ENCODE measurements at regions not wholly inside any gene's neighbourhood (a gene's known extent, or its start where the extent isn't known, plus 50 kb on each side); places are given as distances from the start of the nearest gene placed in this dataset.

DNA sequence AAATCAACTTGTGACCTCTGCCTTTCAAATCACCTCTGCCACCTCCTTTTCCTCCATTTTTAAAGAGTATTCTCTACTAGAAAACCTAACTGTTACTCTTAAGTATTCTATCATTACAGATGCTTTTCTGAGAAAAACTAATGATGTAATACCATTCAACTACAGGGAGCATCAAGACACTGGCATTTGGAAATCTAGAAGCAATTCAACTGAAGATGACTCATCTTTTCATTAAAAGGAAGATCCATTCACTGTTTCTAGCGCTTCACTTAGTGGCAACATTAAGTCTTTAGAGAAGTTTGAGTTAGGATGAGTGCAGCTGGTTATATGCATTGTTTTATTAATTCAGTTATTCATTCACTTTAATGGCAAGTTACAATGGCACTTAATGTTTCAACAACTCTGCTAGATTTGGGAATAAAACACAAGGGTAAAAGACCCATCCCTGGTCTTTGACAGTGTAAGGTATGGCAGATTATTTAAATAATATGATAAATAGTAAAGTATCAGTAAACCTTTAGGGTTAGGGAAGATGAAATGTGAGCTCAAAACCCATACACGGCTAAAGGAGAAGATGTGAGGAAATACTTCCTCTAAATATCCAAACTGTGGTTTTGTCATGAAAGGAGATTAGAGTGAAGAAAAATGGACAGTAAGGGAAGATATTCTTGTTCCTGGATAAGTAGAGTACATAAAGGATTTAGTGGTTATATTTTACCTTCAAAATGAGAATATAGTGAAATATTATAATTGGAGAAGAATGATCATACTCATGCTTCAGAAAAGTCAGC, 61.7 kb downstream of the KCNJ2 start:
- DNase-seq, result no peak

DNA sequence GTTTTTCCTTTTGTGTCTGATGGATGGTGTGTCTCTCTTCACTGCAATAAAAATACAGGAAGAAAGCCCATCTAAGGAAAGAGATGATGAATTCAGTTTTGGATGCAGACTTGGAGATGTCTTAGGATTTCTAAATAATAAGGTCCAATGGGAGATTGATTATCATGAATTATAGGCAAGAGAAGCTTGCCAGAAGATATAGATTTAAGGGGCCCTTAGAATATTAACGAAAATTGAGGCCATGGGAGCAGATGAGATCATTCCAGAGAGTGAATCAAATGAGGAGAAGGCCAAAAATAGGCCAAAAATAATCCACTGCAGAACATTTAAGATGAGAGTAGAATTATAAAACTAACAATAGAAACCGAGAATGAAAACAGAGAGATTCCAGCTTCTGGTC, 63.1 kb downstream of the KCNJ2 start:
- DNase-seq, result no peak

DNA sequence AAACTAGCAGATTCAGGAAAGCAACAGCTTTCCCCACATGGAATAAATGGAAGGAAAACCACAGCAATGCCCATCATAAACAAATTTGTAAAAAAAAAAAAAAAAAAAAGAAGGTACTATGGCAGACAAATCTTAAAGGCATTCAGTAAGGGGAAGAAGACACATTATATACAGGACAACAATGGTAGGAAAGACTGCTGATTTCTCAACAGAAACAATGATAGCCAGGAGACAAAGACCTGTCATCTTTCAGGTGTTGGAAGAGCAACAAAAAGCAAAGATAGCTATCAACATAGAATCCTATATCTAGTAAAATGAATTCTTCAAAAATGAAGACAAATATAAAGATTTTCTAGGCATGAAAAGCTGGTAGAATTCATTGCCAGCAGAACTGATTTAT, 65.9 kb downstream of the KCNJ2 start:
- DNase-seq, result no peak

DNA sequence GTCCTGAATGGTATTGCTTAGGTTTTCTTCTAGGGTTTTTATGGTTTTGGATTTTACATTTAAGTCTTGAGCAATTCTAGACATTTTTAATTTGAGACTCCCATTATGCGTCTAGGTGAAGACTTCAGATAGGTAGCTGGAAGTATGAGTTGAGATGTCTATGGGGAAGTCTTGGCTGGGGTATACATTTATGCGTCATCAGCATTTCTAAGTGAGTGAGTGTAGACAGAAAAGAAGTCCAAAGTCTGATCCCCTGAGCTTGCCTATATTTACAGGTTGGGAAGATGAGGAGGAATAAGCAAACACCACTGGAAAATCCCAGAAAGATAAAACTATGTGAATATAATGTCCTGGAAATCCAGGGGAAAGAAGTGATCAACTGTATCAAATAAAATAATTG, 68.9 kb downstream of the KCNJ2 start:
- DNase-seq, result no peak

DNA sequence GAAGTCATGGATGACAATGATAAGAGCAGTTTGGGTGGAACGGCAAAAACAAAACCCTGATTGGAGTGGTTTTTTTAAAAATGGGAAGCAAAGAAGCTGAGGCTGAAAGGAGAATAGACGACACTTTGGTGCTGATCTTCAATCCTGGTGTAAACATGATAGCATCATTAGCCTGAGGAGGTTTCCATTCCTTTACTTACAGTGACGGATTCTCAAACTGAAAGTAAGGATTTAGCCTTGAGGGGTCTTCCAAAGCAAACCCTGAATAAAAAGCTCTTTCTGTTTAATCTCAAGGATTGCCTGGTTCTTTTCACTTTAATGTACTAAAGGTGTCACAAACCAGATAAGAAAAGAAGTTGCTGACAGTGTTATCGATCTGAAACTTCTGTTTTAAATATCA, 69.3 kb downstream of the KCNJ2 start:
- DNase-seq, result no peak

DNA sequence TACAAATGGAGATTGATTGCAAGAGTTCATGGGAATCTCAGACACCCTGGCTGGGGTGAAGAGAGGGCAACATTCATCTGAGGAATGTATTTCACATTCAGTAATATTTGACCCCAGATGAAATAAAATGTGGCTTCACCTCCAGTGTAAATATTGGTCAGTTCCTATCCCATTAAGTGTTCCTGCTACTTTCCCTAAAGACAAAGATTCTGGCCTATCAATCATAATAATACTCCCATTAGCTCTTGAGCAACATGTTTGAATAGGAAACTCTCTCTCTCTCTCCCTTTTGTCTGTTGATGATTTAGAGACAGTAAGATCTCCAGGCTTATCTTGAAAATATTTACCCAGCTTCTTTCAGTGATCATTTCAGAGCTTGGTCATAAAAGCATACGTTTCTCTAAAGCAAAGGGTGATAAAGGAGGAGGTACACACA, 70.1 kb downstream of the KCNJ2 start:
- no peak for DNase-seq

DNA sequence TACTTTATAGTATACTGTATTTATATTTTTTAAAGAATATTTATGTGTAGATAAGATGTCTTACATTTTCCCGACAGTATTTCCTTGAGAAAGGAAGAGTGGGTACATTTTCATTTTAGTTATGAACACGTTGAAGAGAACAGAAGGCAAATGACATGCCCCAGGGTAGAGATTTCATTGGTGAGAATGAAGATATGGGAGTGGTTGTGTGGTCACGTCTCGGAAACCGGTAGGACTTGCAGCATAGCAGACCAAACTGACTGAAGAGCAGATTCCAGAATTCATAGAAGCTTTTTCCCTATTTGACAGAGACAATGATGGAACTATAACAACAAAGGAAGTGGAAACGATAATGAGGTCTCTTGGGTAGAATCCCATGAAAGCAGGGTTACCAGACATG, 71.7 kb downstream of the KCNJ2 start:
- DNase-seq, result no peak

DNA sequence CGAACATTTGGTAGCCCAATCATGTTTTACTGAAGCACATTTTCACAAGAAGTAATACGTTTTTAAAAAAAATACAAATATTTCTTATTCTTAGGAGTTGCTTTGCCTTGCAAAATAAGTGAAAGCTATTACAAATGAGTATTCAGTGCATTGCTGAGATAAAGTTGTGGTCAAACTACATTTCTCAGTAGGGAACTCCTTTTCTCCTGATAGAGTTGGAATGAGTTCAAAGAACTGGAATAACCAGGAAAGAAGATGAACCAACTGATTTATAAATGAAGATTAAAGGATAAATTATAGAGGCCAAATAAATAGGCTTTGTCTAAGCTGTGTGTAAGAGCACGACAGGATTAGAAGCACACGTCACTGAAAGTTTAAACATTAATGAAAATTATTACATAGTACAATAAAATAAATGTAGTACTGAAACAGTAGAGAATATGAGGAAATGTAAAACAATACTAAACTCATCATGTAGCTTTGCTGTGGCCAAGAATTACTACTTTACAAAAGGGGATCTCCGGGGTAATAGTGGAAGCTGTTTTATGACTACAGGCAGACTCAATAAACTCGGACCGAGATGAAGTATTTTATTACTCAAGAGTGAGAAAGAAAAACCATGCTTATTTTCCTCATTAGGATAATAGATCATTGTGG, 73.6 kb downstream of the KCNJ2 start:
- DNase-seq, result no peak

DNA sequence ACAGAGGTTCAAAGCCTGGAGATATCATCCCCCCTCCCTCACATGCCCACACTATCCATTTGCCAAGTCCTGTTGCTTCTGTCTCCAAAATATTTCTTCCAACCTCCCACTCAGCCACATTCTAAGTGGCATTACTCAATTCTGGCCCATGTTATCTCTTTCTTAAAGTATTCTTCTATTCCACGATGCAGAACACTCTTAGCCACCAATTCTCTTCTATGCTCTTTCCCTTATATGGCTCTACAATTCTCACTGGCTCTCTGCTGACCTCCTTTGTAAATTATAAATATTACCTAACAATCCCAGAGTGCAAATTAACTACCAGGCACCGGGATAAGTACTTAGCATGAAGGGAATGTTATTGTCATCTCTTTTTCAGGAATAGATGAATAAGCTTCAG, 82.4 kb downstream of the KCNJ2 start:
- no peak for DNase-seq

DNA sequence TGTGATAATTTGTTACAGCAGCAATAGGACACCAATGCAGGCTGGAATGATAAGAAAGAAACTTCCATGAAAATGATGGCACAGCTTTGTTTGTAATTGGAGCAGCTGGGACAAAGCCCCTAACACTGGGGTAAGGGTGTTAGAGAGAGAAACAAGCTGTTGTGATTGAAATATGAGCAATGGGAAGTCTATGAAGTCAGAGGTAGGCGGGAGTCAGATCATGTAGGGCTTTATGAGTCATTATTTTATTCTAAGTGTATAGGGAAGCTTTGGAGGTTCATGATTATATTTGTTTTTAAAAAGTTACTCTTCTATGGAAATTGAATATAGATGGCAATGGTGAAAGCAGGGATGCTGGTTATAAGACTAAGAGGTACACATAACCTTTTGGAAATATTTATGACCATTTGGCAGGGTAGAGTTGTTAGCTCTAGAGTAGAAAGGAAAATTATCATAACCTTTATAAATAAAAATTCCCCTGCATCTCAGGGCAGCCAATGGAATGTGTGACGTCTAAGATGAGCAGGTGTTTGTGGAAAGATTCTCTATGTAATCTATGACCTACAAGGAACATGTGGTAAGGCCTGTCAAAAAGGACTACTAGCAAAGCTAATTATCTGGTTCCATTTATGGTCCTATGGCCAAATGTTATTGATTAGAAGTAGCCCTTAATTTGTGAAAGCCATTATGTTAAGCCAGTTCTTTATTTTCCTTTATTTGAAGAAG, 85.6 kb downstream of the KCNJ2 start:
- no peak for DNase-seq

DNA sequence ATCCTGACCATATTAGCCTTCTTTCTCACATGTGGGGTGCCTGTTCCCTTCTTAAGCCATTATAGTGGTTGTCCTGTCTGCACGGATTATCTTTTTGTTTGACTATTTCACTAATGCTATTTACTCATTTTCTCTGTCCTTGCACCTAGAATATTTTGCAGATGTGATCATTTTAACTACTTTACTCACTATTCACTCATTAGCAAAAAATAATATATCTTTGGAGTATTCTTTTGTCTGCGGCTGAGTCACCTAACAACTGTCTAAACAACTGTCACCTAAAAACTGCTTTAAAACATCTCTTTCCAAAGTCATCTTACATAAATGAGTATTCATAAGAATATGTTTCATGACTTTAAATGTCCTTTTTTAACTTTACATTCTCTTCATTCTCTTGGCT, 87.4 kb downstream of the KCNJ2 start:
- no peak for DNase-seq

DNA sequence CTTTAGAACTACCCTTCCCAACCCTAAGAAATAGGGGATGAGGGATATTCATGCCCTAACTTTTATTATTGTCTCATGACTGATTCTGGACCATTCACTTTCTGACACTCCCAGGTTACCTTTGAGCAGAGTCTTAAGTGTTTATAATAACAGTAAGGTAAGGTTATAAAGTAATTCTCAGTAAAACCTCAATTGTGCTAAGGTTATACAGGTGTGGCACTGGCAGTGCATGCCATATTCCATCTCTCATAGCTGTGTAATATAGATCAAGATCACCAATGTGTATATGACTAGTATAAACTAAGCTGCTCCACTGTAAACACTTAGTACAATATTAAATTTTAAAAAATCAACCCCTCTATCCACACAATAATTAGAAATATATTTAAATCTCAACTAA, 89.1 kb downstream of the KCNJ2 start:
- DNase-seq, result no peak

DNA sequence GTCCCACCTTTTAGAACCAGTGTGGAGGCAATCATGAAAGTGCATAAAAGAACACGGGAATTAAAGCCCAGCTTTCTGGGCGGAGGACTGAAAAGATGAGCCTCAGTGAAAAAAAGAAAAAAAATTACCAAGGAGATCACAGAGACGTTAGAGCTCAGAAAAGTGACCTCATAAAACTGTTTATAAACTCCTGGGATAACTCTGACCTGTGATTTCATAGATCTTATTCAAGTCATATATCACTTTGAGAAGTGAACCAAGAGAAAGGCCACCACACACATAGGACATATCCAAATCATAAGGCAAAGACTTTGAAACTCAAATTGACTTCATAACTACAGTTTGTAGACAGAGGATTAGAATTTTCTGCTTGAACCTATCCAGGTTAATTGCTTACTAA, 90.1 kb downstream of the KCNJ2 start:
- no peak for DNase-seq

DNA sequence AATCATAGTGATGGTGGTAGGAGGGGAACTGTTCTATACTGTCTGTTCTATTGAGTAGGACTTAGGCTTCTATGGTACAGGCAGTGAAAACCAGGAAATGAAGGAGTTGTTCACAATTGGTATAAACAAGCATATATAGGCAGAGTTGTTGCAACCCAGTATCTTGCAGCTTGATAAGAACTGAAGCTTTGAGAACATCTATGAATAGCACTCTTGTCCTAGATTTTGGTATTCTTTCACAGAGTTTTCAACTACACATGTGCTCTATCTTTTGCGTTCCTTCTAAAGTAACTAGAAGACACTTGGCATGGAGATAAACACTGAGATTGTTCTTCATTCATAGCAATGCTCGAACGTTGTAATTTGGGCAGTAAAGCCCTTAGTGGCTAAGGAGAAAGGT, 91.8 kb downstream of the KCNJ2 start:
- no peak for DNase-seq

DNA sequence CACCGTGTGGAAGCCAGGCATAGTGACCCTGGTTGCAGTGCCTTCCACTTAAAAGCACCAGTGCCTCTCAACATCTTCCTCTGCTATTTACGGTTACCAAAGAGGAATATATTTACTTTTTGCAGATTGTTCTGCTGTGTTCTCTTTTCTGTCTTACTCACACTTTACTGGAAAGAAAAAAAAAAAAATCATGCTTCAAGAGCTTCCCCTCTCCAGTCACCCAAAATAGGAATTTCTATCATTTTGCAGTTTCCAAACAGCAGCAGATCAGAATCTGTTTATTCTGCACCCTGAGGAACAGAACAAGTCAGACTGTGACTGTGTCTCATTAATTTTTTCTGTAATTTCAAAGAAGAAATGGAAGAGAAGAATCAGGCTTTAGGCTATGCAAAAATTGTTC, 96.1 kb downstream of the KCNJ2 start:
- no peak for DNase-seq

DNA sequence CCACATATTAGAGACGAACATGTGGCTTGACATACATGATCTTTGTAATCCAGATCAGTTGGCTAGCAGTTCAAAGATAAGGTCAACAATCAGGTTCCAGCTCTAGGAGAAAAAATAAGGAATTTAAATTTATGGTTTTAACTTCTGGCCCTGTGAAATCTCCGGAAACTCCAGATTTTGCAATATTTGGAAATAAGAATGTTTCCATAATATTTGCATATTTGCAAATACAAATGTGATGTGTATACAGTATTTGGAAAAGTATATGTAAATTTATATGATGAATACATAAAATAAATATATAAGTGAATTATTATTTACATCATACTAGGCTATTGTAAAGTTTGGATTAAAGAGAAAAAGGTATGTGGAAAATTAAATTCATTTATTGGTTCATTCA, 97.1 kb downstream of the KCNJ2 start:
- no peak for DNase-seq

DNA sequence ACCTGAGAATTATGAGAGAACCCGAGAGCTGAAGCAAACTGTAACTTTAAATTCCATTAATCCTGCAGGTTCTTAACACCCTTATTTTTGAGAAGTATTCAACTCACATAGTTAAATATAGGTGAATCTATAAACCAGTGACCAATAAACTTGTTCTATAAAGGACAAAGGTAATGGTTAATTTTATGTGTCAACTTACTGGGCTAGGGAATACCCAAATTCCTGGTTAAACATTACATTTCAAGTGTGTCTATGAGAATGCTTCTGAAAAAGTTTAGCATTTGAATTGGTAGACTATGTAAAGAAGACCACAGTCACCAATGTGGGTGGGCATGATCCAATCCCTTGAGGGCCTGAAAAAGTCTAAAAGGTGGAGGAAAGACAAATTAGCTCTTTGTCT, 99.1 kb downstream of the KCNJ2 start:
- DNase-seq, result no peak

DNA sequence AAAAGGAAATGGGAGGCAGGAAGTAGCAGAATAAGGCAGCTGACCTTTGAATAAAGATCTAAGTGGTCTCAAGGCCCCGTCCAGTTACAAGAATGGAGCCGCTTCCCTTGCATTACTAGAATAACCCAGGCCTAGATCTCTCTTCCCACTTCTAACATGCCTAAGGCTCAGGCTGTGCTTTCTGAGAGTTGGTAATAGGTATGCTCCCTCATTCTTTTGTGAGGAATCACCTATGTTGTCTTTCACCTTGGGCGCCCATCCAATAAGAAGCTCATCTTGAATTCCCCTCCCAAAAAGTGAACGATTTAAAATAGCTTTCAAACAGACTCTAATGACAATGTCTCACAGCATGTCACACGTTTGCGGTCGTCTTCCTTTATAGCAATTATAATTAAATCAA, 101.2 kb downstream of the KCNJ2 start:
- DNase-seq, result no peak

DNA sequence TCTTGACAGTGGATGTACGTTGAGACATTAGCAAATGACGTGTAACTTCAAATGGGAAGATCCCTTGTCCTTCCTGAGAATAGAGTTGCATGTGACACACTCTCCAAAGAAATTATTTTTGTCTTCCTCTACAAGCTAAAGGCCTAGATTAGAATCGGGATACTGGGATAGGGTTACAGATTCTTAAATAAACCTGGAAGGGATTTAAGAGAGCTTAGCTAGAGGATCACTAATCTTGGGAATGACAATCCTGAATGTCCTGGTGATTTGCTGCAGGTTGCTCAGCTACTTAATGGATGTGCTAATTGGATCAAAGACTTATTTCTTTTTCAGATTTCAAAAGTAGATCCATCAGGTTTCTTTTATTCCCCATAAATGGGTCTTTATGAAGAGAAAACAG, 101.9 kb downstream of the KCNJ2 start:
- no peak for DNase-seq

DNA sequence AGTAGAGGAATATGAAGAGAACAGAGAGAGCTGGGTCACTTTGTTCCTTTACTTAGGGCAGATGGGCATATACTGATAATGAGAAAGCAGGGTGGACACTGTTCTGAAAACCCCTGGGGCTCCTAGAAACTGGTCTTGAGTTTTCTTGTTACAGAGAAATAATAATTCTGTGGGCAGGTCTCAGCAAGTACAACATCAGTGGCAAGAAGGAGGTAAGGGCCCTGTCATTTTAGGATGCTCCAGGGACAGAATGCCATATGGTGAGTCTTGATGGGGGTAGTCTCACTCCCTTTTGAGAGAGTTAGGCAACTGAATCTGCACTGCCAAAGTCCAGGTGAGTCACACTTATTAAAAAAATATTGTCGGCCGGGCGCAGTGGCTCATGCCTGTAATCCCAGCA, 102.3 kb downstream of the KCNJ2 start:
- DNase-seq, result no peak

DNA sequence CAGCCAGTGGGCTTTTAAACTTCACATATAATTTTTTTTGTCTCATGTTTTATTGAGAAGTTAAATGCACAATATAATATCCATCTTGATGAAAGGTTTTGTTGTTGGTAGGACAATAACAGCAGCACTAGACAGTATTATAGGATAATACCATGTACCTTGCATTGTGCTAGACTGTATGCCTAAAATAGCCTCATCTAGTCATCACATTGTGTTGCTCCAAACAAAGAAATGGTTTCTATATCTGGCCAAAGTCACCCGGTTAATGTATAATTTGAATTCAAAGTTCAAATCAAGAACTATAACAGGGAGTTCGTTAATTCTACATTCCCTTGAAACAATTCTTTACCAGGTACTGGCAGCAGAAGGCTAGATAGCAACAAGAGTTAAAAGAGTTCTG, 104.9 kb downstream of the KCNJ2 start:
- DNase-seq, result no peak

DNA sequence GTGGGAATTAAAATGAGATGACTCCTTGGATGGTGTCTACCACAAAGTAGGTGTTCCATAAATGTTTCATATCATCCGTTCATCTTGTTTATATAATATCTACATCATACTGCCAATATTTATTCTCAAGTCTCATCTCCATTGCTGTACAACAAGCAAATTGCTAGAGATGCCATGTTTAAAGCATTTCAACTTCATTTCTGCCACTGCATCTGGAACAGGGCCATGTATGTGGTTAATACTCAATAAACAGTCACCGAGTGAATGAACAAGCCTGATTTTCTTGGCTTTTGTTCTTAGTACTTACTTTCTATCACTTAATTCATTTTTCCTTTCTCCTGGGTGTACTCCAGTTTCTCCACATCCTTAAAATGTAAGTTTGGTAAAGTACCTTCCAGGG, 107.6 kb downstream of the KCNJ2 start:
- no peak for DNase-seq

DNA sequence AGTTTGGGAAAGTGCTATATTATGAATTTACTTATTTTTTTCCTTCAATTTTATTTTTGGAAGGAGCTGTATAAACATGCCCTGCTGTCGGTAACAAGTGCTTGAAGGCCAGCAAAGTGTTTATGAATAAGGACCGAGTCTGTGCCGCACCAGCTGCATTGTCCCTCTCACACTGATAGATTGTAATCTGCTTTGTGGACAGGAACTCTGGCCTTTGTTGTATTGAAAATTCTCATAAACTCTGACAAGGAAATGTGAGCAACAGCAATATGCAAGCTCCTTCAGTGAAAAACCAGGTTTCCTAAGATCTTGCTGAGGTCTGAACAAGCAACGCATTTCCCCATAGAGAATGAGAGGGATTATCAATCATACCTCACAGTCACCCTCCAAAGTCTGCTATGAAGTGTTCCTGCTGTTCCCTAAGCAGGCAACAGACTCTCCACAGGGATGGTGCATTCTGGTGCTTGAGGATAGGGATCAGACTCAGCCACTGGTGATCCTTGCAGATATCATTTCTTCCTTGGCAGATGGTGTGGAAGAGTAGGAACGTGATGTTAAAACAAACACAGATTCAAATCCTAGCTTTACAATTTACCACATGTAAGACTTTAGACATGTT, 109.6 kb downstream of the KCNJ2 start:
- DNase-seq, result no peak

DNA sequence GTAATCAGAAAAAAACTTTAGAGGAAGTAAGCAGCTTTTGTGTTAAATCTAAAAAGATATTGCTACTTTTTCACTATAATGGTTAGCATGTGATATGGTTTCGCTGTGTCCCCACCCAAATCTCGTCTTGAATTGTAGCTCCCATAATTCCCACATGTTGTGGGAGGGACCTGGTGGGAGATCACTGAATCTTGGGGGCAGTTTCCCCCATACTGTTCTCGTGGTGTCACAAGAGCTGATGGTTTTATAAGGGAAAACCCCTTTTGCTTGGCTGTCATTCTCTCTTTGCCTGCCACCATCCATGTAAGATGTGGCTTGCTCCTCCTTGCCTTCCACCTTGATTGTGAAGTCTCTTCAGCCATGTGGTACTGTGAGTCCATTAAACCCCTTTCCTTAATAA, 117.1 kb downstream of the KCNJ2 start:
- no peak for DNase-seq

Measured in activated naive CD4-positive, alpha-beta T cell treated with anti-CD3 and anti-CD28 coated beads, Interleukin-2, amount 50 U/mL, for 16 hours (primary cell).